ENCODE measurements at regions not wholly inside any gene's neighbourhood (a gene's known extent, or its start where the extent isn't known, plus 50 kb on each side); places are given as distances from the start of the nearest gene placed in this dataset.

DNA sequence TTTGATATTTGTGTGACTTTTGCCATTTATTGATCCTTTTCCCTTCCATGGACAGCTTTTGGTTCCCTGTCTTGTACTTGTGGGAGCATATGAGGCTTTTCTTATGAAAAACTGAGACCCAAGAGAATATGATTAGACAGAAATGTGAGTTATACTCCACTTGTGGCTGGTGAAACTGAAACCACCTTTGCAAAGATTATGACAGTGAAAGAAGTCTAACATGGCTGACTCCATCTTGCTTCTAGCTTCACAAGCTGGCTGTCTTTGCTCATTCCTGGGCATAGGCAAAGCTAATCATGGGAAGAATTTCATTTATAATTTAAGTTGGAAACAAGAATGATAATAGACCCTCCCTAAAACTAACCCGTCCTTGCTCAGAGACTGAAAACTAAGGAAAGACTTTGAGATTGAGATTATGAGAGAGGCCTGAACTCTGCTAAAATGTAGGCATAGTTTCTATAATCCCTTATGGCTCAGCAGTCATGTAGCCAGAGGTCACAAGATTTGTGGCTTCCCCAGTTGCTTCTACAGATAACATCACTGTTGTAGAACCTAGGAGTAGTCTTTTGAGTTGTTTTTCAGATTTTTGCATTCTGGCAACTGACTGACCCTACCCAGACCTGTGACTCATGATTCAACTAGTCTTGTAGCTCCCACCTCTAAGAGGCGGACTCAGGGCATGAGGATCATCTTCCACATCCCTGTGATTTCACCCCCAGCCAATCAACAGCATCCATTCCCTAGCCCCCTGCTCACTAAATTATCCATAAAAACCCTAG, 50.9 kb upstream of the CD2AP start:
- TF ChIP-seq EZH2phosphoT487 (IDR thresholded peaks at IDR 0.05; ENCODE audit: borderline replicate concordance, low read depth, low read length): no peak
- TF ChIP-seq, protein P1, sequence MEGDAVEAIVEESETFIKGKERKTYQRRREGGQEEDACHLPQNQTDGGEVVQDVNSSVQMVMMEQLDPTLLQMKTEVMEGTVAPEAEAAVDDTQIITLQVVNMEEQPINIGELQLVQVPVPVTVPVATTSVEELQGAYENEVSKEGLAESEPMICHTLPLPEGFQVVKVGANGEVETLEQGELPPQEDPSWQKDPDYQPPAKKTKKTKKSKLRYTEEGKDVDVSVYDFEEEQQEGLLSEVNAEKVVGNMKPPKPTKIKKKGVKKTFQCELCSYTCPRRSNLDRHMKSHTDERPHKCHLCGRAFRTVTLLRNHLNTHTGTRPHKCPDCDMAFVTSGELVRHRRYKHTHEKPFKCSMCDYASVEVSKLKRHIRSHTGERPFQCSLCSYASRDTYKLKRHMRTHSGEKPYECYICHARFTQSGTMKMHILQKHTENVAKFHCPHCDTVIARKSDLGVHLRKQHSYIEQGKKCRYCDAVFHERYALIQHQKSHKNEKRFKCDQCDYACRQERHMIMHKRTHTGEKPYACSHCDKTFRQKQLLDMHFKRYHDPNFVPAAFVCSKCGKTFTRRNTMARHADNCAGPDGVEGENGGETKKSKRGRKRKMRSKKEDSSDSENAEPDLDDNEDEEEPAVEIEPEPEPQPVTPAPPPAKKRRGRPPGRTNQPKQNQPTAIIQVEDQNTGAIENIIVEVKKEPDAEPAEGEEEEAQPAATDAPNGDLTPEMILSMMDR (conservative IDR thresholded peaks at IDR 0.05; ENCODE audit: low read length): no peak

Measured in OCI-LY7 (cell line).